ENCODE measurements at regions not wholly inside any gene's neighbourhood (a gene's known extent, or its start where the extent isn't known, plus 50 kb on each side); places are given as distances from the start of the nearest gene placed in this dataset.

- TF ChIP-seq CTCF (IDR thresholded peaks at IDR 0.05; ENCODE audit: borderline replicate concordance, insufficient read depth, low read depth, low read length): no peak
- no peak overlapping the region for H3K4me3 ChIP-seq (ENCODE audit: low read depth, low read length)
Measured at GRCh38 chrX:43582540-43582913, 73.6 kb upstream of the MAOA start.

- TF ChIP-seq CTCF (IDR thresholded peaks at IDR 0.05; ENCODE audit: borderline replicate concordance, insufficient read depth, low read depth, low read length): no peak
- H3K4me3 ChIP-seq (ENCODE audit: low read depth, low read length): no peak overlapping the region
Measured at GRCh38 chrX:43585922-43586321, 70.2 kb upstream of the MAOA start.

GRCh38 chrX:43586830-43587229, 69.3 kb upstream of the MAOA start:
- no peak for TF ChIP-seq CTCF (IDR thresholded peaks at IDR 0.05; ENCODE audit: borderline replicate concordance, insufficient read depth, low read depth, low read length)
- H3K4me3 ChIP-seq (ENCODE audit: low read depth, low read length): no peak overlapping the region

- no peak for TF ChIP-seq CTCF (IDR thresholded peaks at IDR 0.05; ENCODE audit: borderline replicate concordance, insufficient read depth, low read depth, low read length)
- no peak overlapping the region for H3K4me3 ChIP-seq (ENCODE audit: low read depth, low read length)
Measured at GRCh38 chrX:43589735-43590134, 66.4 kb upstream of the MAOA start.

GRCh38 chrX:43590150-43590549, 65.9 kb upstream of the MAOA start:
- no peak for TF ChIP-seq CTCF (IDR thresholded peaks at IDR 0.05; ENCODE audit: borderline replicate concordance, insufficient read depth, low read depth, low read length)
- H3K4me3 ChIP-seq (ENCODE audit: low read depth, low read length): no peak overlapping the region

GRCh38 chrX:43592597-43592996, 63.5 kb upstream of the MAOA start:
- no peak for TF ChIP-seq CTCF (IDR thresholded peaks at IDR 0.05; ENCODE audit: borderline replicate concordance, insufficient read depth, low read depth, low read length)
- H3K4me3 ChIP-seq (ENCODE audit: low read depth, low read length): no peak overlapping the region

- no peak for TF ChIP-seq CTCF (IDR thresholded peaks at IDR 0.05; ENCODE audit: borderline replicate concordance, insufficient read depth, low read depth, low read length)
- no peak overlapping the region for H3K4me3 ChIP-seq (ENCODE audit: low read depth, low read length)
Measured at GRCh38 chrX:43595931-43596330, 60.2 kb upstream of the MAOA start.
